AG10803 (cell line): ENCODE measurements at regions not wholly inside any gene's neighbourhood (a gene's known extent, or its start where the extent isn't known, plus 50 kb on each side); places are given as distances from the start of the nearest gene placed in this dataset.

ENCODE experiments used
- DNase-seq: peaks from one replicate; pipeline ENCODE4 v3.0.0; 2010; ENCODE audit warnings: low read depth
- H3K4me3 ChIP-seq: 2 replicates; pipeline ENCODE4 v1.5.1; 2011; ENCODE audit warnings: mild to moderate bottlenecking, low read length, control low read depth
- CTCF ChIP-seq: conservative IDR thresholded peaks from 2 replicates; pipeline ENCODE4 v1.5.1; 2011; ENCODE audit warnings: mild to moderate bottlenecking, low read length, control low read depth, inconsistent platforms

- no peak overlapping the region for H3K4me3 ChIP-seq
- TF ChIP-seq CTCF, result no peak
- no peak for DNase-seq
These were observed 274.9 kb upstream of the CCL2 start for GRCh38 chr17:33980193-33980592.

- no peak for DNase-seq
- H3K4me3 ChIP-seq, result no peak overlapping the region
- no peak for TF ChIP-seq CTCF
These were observed 273.1 kb upstream of the CCL2 start for GRCh38 chr17:33981711-33982601.

GRCh38 chr17:33982909-33983308 lies 272.2 kb upstream of the CCL2 start:
- no peak for DNase-seq
- H3K4me3 ChIP-seq, result no peak overlapping the region
- TF ChIP-seq CTCF, result no peak

- no peak for DNase-seq
- TF ChIP-seq CTCF, result no peak
- no peak overlapping the region for H3K4me3 ChIP-seq
These were observed 271.1 kb upstream of the CCL2 start for GRCh38 chr17:33983824-33984574.

- no peak for TF ChIP-seq CTCF
- DNase-seq, result no peak
These were observed 269.0 kb upstream of the CCL2 start for GRCh38 chr17:33986088-33986487.

GRCh38 chr17:33986566-33986965 lies 268.5 kb upstream of the CCL2 start:
- no peak overlapping the region for H3K4me3 ChIP-seq
- DNase-seq, result no peak
- no peak for TF ChIP-seq CTCF

More at GRCh38 chr17:33986088-33986487, 269.0 kb upstream of the CCL2 start:
- H3K4me3 ChIP-seq, result no peak overlapping the region
